Cardiac fibroblast (primary cell): ENCODE measurements at regions not wholly inside any gene's neighbourhood (a gene's known extent, or its start where the extent isn't known, plus 50 kb on each side); places are given as distances from the start of the nearest gene placed in this dataset.

Source experiments
- DNase-seq, 2 donors: peaks; one replicate each; pipeline versions ENCODE4 v3.0.0 to v3.0.0-alpha.2; 2010; ENCODE audit warnings: low read depth in 2 of 2
- H3K4me3 ChIP-seq, 2 donors: replicated peaks in 1 of 2; 1 replicate in 1 of 2; 2 replicates in 1 of 2; pipeline ENCODE4 v1.5.1; 2011; ENCODE audit warnings: low read depth in 2 of 2, low read length in 2 of 2, mild to moderate bottlenecking in 2 of 2, moderate library complexity in 1 of 2
- TF ChIP-seq, protein P1 (sequence below): IDR thresholded peaks from one replicate; pipeline ENCODE4 v1.5.1; 2011; ENCODE audit warnings: low read depth, mild to moderate bottlenecking, low read length, inconsistent platforms

DNA sequence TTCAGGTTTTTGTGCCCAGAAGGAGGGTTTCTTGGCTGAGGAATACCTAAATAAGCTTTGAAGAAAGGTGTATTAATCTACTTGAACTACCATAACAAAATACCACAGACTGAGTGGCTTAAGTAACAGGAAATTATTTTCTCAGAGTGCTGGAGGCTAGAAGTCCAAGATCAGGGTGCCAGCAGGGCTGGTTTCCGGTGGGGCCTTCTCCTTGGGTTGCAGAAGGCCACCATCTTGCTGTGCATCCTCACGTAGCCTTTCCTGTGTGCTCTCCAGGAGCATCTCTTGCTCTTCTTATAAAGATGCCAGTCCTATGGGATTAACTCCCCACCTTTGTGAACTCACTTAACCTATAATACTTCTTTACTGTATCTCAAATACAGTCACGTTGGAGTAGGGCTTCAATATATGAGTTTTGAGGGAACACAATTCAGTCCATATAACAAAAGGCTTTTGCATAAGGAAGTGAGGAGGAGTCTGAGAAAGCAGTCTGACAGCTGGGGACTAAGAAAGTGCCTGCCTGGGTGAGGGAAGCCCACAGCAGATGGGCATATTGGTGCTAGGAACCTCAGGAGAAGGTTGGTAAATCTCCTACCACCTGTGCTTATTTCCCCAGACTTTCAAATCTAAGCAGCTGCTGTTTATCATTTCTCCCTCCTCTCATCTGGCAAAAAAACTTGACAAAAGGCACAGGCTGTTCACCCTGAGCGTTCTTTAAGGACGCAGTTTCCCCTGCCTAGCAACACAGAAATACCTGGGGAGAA, 89.6 kb upstream of the CBLB start:
- no peak for DNase-seq
- no peak overlapping the region for H3K4me3 ChIP-seq
- TF ChIP-seq, protein P1, sequence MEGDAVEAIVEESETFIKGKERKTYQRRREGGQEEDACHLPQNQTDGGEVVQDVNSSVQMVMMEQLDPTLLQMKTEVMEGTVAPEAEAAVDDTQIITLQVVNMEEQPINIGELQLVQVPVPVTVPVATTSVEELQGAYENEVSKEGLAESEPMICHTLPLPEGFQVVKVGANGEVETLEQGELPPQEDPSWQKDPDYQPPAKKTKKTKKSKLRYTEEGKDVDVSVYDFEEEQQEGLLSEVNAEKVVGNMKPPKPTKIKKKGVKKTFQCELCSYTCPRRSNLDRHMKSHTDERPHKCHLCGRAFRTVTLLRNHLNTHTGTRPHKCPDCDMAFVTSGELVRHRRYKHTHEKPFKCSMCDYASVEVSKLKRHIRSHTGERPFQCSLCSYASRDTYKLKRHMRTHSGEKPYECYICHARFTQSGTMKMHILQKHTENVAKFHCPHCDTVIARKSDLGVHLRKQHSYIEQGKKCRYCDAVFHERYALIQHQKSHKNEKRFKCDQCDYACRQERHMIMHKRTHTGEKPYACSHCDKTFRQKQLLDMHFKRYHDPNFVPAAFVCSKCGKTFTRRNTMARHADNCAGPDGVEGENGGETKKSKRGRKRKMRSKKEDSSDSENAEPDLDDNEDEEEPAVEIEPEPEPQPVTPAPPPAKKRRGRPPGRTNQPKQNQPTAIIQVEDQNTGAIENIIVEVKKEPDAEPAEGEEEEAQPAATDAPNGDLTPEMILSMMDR = no peak

DNA sequence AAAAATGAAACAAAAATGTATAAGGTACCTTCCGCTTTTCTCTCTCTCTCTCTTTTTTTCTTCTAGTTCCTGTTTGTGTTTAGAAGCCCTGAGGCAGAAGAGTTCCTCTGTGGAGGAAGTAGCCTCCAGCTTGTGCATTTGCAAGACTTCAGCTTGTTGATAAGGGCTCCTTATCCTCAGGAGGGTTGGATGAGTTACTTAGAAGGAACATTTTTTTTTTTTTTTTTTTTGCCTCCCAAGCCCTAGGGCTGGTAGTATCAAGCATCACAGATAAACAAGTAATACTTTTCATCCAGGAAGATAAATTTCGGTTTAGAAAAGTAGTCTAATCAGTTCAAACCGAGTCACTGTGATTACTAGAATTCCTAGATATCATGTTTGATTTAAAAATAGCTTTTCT, 91.0 kb upstream of the CBLB start:
- TF ChIP-seq, protein P1 = no peak
- peak in 1 of 2 donors; percentile 53 for DNase-seq
- no peak overlapping the region for H3K4me3 ChIP-seq

DNA sequence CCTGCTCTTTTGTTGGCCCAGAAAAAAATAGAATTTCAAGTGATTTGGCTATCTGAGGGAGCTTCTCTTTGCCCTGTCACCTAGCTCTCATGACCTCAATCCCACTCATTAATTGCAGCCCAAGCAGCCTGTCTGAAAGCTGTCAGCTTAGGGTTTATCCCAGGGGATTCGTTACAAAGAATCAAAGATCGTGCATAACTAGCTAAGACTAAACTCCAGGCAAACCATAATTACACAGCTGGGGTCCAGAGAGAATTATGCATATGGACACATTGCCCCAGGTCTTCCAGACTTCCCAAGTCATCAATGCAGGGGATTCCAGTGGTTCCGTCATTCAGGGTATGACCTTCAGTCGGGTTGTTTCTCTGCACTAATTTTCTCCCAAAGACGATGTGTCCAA, 91.6 kb upstream of the CBLB start:
- H3K4me3 ChIP-seq = no peak overlapping the region
- TF ChIP-seq, protein P1 = no peak
- DNase-seq = no peak

DNA sequence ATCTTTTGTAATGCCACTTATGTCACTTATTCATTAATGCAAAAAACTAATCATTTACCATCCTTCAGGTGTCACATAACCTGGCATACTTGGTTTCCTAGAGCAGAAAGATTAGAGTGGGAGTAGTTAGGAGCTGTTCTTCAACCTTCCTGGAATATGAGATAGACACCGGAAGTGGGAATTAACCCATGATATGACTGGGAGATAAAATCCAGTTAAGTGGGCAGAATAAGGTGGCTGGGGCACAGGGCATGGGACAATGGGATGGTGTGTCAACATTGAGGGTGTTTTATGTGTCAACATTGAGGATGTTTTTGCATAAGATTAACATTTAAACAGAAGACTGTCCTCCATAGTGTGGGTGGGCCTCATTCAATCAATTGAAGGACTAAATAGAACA, 94.3 kb upstream of the CBLB start:
- H3K4me3 ChIP-seq = no peak overlapping the region
- TF ChIP-seq, protein P1 = no peak
- DNase-seq = no peak

DNA sequence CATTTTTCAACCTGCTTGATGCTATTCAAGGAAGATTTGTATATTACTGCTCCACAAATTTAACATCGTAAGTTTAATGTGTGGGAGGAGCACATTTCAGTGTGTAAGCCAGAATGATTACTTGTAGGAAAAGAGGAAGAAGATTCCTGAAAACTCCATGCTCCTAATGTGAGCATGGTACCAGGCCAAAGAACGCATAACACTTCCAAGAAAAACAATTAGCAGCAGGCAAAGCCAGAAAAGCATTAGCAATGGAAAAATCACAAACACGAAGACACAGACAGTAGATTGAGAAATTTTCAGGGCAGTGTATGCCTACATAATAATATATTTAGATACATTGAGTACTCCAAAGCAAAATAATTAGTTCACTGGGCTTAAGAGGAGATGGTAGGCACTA, 96.6 kb upstream of the CBLB start:
- peak; percentile 43 to 89 for DNase-seq
- H3K4me3 ChIP-seq = no peak overlapping the region
- TF ChIP-seq, protein P1 = no peak

DNA sequence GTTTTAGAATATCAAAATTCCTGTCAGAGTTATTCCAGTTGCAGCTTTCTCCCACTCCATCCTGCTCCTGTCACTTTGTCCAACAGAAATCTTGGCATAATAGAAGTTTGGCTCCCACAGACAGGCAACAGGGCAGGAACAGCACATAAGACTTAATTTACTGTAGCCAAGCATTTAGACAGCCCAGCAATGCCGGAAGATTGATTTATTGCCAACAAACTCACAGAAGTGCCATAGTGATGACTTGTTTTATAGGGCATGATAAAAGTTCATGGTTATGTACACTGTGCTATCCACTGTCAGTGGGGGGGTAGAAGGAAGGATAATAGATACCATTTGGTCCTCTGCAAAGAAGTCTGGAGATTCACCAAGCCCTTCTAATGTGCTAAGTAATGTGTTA, 98.3 kb upstream of the CBLB start:
- peak; percentile 45 to 83 for DNase-seq
- H3K4me3 ChIP-seq = no peak overlapping the region
- TF ChIP-seq, protein P1 = no peak

DNA sequence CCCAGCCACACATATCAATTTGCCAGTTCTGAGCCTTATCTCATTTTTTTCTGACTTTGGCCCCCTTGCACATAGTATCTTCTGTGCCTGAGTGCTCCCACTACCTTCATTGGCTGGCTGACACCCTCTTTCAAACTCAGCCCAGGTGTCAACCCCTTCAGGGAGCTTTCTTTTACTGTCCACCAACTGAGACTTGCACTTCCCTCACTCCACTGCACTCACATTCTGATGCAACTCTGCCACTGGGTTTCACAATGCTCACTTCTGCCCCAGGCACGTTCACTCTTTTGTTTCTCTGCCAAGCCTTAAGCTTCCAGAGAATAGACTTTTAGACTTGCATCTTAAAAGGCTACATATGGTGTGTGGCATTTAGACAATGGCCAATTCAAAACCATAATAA, 101.5 kb upstream of the CBLB start:
- H3K4me3 ChIP-seq = no peak overlapping the region
- DNase-seq = peak; percentile 89 to 96
- TF ChIP-seq, protein P1 = no peak
